ENCODE measurements at regions not wholly inside any gene's neighbourhood (a gene's known extent, or its start where the extent isn't known, plus 50 kb on each side); places are given as distances from the start of the nearest gene placed in this dataset.
"Not testable (repeated sequence)": the region's sequence is repeated elsewhere in the genome, so short reads cannot be mapped to it uniquely, and the experiment has no call there.

DNA sequence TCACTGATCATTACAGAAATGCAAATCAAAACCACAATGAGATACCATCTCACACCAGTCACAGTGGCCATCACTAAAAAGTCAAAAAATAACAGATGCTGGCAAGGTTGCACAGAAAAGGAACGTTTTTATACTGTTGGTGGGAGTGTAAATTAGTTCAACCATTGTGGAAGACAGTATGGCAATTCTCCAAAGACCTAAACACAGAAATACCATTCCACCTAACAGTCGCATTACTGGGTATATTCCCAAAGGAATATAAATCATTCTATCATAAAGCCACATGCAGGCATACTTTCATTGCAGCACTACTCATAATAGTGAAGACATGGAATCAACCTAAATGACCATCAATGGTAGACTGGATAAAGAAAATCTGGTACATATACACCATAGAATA, 83.2 kb upstream of the ARID5B start:
- in situ Hi-C loops (cut with HindIII; ENCODE audit: low pct_unique_long_range_greater_than_20kb, low sequenced_read_pairs); DNase-seq (ENCODE audit: low read depth in 1 of 2, low spot score in 1 of 2): not testable (repeated sequence)

DNA sequence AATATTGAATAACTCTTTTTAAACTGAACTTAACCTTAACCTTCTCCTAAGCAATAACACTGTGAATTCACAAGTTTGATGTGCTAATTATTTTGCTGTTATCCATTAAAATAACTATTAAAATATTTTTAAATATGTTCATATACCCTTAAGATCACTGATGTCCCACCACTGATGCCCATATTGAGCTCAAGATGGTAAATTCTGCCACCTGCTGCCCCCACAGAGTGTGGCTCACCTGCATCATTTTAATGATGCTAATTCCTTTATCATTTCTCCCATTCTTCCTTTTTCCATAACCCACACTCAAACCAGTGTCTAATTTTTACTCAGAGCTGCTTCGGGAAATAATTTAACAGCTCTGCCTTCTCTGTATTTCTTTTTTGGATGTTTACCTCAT, 82.3 kb upstream of the ARID5B start:
- TF ChIP-seq JUND (IDR thresholded peaks at IDR 0.05; ENCODE audit: low read depth) = no peak
- no peak for DNase-seq (ENCODE audit: low read depth in 1 of 2, low spot score in 1 of 2)
- in situ Hi-C loops (cut with HindIII; ENCODE audit: low pct_unique_long_range_greater_than_20kb, low sequenced_read_pairs) = no loop called here

DNA sequence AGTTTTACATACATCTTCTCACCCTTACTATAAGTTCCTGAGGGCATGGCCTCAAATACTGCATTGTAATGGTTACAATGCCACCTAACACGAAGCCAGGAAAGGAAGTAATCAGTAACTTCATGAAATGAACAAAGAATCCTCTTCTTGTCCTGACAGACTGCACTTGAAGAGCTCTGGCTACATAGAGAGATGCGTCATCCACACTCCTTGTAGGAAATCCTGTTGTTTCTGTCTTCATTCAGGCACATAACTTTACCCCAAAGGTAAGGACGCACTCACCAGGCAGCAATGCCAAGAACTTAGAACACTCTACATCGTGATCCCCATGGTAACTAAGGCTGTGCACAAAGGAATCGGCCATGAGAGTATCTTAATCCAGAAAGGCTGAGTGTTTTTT, 80.3 kb upstream of the ARID5B start:
- in situ Hi-C loops (cut with HindIII; ENCODE audit: low pct_unique_long_range_greater_than_20kb, low sequenced_read_pairs) = no loop called here
- DNase-seq (ENCODE audit: low read depth in 1 of 2, low spot score in 1 of 2) = no peak
- no peak for TF ChIP-seq JUND (IDR thresholded peaks at IDR 0.05; ENCODE audit: low read depth)

DNA sequence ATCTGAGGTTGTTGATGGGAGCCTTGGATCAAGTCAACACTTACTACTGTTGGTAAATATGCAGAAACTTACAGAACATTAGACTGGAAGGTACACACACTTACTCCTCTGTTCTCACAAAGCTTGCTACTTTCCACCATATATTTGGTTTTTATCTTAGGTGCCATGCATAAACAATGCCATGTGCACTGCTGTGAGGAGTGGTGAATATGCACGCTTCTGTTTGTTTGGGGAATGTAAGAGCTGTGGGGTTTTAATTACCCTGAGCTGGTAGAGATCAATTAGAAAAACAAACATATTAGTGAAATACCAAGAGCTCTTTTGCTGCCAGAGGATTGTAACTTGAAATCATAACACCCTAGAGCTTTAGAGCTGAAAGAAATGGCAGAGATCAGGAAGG, 79.8 kb upstream of the ARID5B start:
- no peak for DNase-seq (ENCODE audit: low read depth in 1 of 2, low spot score in 1 of 2)
- no peak for TF ChIP-seq JUND (IDR thresholded peaks at IDR 0.05; ENCODE audit: low read depth)
- in situ Hi-C loops (cut with HindIII; ENCODE audit: low pct_unique_long_range_greater_than_20kb, low sequenced_read_pairs) = no loop called here

DNA sequence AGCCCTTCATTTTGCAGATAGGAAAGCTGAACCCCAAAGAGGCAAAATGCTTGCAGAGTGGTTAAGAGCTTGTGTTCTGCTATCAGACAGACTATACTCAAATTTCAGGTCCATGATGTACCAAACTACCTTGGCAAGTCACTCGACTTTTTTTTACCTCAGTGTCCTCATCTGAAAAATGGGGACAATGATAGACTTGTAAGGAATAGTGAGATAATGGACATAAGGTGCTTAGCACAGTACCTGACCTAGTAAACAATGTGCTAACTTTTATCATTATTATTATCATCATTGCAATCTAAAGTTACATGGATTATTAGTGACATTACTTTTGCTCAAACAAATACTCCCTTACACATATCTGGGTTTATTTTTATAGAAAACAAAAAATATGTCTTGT, 79.4 kb upstream of the ARID5B start:
- DNase-seq (ENCODE audit: low read depth in 1 of 2, low spot score in 1 of 2) = no peak
- in situ Hi-C loops (cut with HindIII; ENCODE audit: low pct_unique_long_range_greater_than_20kb, low sequenced_read_pairs) = no loop called here
- TF ChIP-seq JUND (IDR thresholded peaks at IDR 0.05; ENCODE audit: low read depth) = no peak

DNA sequence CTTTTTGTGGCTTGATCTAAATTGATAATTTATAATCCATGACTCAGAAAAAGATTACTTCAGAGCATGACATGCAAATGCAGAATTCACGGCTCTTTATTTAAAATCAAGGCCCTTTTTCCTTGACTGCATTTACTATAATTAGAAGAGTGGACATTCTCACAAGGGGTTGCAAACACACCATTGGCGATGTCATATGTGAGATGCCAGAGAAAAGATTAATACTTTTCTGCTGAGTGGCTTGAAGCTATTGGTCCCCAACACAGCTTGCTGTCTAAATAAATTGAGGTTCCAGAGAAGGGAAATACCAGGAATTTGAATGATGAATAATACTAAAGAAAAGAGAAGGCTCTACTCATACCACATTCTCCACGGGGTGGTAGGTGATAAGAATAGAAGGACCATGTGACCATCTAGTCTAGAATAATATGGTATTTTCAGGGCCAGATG, 78.7 kb upstream of the ARID5B start:
- TF ChIP-seq JUND (IDR thresholded peaks at IDR 0.05; ENCODE audit: low read depth) = no peak
- in situ Hi-C loops (cut with HindIII; ENCODE audit: low pct_unique_long_range_greater_than_20kb, low sequenced_read_pairs) = no loop called here
- no peak for DNase-seq (ENCODE audit: low read depth in 1 of 2, low spot score in 1 of 2)

DNA sequence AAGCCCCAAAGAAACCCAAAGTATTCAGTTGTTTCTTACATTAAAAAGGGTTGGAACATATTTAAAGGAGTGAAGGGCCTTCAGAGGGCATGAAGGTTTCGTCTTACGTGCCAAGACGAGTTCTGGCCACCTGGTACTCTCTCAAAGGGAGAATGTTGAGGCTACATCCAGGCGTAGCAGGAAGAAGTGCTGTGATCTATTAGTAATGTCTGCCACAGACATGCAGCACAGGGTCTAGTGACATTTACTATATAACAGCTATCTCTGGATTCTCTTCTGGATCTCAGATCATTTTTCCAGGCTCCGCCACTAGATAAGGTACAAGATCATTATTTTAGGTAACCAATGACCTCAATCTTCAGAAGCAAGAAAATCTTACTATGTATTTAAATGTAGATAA, 76.5 kb upstream of the ARID5B start:
- DNase-seq (ENCODE audit: low read depth in 1 of 2, low spot score in 1 of 2) = no peak
- no peak for TF ChIP-seq JUND (IDR thresholded peaks at IDR 0.05; ENCODE audit: low read depth)
- in situ Hi-C loops (cut with HindIII; ENCODE audit: low pct_unique_long_range_greater_than_20kb, low sequenced_read_pairs) = no loop called here

DNA sequence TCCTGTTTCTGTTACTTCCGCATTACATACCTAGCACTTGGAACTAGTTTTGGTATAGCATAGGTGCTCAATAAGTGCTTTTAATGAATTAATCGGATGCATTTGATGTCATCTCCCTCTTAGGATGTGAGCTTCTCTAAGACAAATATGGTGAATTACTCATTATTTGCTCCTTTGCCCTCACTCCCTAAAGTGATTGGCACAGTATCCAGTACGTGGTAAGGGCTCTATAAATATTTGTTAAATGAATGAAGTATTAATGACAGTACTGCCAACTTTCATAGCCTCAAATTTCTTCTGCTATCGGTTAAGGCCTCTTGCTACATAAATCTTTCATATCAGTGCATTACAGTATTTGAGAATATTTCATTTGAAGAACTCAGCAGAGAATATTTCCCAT, 75.9 kb upstream of the ARID5B start:
- no peak for TF ChIP-seq JUND (IDR thresholded peaks at IDR 0.05; ENCODE audit: low read depth)
- DNase-seq (ENCODE audit: low read depth in 1 of 2, low spot score in 1 of 2) = no peak
- in situ Hi-C loops (cut with HindIII; ENCODE audit: low pct_unique_long_range_greater_than_20kb, low sequenced_read_pairs) = no loop called here

DNA sequence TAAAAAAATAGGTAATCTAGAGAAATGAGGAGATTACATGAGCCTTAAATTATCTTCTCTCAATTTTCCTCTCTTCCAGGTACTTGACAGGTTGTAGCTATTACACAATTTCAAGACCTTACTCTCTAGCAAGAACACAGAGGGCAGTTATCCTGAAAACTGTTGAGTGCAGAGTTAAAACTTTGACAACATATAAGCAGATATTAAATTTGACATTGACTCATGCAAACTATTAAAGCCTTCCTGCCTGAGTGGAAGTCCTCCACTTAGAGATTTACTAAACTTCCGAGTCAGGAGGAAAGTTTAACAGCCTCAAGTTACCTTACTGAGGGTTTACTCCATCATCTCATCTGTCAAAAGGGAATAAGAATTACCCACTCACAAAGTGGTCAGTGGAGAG, 73.5 kb upstream of the ARID5B start:
- DNase-seq (ENCODE audit: low read depth in 1 of 2, low spot score in 1 of 2) = no peak
- TF ChIP-seq JUND (IDR thresholded peaks at IDR 0.05; ENCODE audit: low read depth) = no peak
- in situ Hi-C loops (cut with HindIII; ENCODE audit: low pct_unique_long_range_greater_than_20kb, low sequenced_read_pairs) = no loop called here

DNA sequence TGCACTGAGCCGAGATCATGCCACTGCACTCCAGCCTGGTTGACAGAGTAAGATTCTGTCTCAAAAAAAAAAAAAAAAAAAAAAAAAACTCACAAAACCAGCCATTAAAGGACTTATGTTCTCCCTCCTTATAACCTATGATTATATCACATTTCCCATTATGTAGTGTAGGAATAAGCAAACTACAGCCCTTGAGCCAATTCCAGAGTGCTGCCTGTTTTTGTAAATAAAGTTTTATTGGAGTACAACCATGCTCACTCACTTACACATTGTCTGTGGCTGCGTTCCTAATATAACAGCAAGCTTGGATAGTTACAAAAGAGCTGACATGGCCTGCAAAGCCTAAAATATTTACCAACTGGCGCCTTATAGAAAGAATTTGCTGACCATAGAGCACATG, 72.7 kb upstream of the ARID5B start:
- in situ Hi-C loops (cut with HindIII; ENCODE audit: low pct_unique_long_range_greater_than_20kb, low sequenced_read_pairs) = no loop called here
- TF ChIP-seq JUND (IDR thresholded peaks at IDR 0.05; ENCODE audit: low read depth) = no peak
- no peak for DNase-seq (ENCODE audit: low read depth in 1 of 2, low spot score in 1 of 2)

DNA sequence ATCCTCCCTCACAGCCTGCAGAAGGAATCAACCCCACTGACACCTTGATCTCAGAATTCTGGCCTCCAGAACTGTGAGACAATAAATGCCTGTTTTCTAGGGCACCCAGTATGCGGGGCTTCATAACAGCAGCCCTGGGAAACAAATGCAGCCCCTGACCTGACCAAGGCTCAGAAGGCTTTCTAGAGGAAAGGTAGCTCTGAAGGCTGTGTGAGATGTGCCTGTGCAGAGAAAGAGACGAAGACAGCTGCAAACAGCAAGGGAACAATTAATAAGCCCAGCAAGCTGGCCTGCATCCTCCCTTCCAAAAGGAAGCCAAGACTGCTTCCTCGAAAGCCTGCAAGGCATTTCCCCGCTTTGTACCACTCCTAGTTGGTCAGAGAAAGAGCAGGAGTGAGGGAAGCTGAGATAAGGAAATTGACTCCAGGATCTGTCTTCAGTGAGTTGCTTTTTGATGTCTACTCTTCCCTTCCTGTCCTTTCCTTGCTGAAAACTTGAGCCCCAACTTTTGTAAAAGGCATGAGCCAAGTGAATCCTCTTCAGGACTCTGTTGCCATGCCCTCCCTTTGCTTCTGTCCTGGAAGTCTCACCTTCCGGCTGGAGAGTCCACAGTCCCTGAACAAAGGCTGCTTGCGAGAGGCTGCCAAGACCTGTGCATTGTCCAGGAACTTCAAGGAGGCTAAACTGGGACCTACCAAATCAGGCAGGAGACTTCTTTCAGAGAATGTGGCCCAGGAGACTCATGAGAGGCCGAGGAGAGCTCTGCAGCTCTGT, 71.2 kb upstream of the ARID5B start:
- DNase-seq (ENCODE audit: low read depth in 1 of 2, low spot score in 1 of 2) = no peak
- in situ Hi-C loops (cut with HindIII; ENCODE audit: low pct_unique_long_range_greater_than_20kb, low sequenced_read_pairs) = no loop called here
- TF ChIP-seq JUND (IDR thresholded peaks at IDR 0.05; ENCODE audit: low read depth) = no peak

DNA sequence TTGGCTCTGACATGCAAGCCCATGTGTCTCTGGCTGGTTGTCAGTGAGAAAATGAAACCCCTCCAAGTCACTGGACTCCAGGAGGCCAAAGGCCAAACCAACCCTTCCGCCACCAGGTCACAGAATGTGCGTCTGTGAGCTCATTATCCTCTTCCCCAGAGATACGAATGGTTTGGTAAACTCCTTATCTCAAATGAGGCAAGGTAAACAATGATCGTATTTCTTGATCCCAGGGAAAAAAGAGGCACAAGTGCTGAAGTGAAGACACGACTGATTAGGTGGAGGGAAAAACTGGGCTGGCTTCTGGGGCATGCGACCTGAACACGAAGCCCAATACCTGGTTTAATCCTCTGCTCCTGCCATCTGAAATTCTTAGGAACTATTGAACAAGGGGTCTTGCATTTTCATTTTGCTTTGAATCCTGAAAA, 70.6 kb upstream of the ARID5B start:
- in situ Hi-C loops (cut with HindIII; ENCODE audit: low pct_unique_long_range_greater_than_20kb, low sequenced_read_pairs) = no loop called here
- no peak for DNase-seq (ENCODE audit: low read depth in 1 of 2, low spot score in 1 of 2)
- TF ChIP-seq JUND (IDR thresholded peaks at IDR 0.05; ENCODE audit: low read depth) = no peak

DNA sequence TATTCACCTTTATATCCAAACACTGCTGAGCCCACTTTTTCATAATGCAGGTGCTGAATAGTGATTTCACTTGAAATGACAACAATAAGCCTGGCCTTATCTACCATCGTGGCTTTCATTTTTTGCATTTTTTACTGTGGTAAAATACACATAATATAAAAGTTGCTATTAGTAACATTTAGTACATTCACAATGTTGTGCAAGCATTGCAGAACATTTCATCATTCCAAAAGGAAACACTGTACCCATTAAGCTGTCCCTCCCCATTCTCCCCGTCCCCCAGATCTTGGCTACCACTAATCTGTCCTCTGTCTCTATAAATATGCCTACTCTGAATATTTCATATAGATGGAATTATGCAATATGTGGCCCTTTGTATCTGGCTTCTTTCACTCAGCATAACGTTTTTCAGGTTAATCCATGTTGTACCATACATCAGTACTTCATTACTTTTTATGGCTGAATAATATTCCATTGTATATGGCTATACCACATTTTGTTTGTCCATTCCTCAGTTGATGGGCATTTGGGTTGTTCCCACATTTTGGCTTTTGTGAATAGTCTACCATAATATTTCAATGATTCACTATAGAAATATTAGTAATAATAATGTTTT, 68.5 kb upstream of the ARID5B start:
- DNase-seq (ENCODE audit: low read depth in 1 of 2, low spot score in 1 of 2) = peak in 1 of 2 experiments; percentile 46
- in situ Hi-C loops (cut with HindIII; ENCODE audit: low pct_unique_long_range_greater_than_20kb, low sequenced_read_pairs) = no loop called here
- no peak; the same call in 1 of the 2 replicates for TF ChIP-seq JUND (IDR thresholded peaks at IDR 0.05; ENCODE audit: low read depth)

All from T47D (cell line).